Right renal pelvis (tissue), 4 donors: ENCODE measurements at regions not wholly inside any gene's neighbourhood (a gene's known extent, or its start where the extent isn't known, plus 50 kb on each side); places are given as distances from the start of the nearest gene placed in this dataset.

Experiments used
- DNase-seq, 4 donors: peaks; one replicate each; pipeline ENCODE4 v3.0.0-alpha.2; 2013; ENCODE audit warnings: low read depth in 4 of 4, low spot score in 3 of 4, missing footprints in 1 of 4

- DNase-seq, result no peak
These were observed 132.0 kb downstream of the RBFOX3 start for GRCh38 chr17:79478841-79479240.

- DNase-seq, result no peak
These were observed 132.8 kb downstream of the RBFOX3 start for GRCh38 chr17:79478051-79478461.

GRCh38 chr17:79476074-79476652, 134.7 kb downstream of the RBFOX3 start:
- no peak for DNase-seq

GRCh38 chr17:79473876-79474440, 136.9 kb downstream of the RBFOX3 start:
- no peak for DNase-seq

- no peak for DNase-seq
These were observed 137.6 kb downstream of the RBFOX3 start for GRCh38 chr17:79473111-79473875.

- DNase-seq, result no peak
These were observed 140.1 kb downstream of the RBFOX3 start for GRCh38 chr17:79470754-79471153.

GRCh38 chr17:79469646-79470045, 141.2 kb downstream of the RBFOX3 start:
- no peak for DNase-seq

GRCh38 chr17:79468183-79468944, 142.5 kb downstream of the RBFOX3 start:
- no peak for DNase-seq

GRCh38 chr17:79466562-79467350, 144.1 kb downstream of the RBFOX3 start:
- DNase-seq, result no peak

GRCh38 chr17:79465681-79466025, 145.2 kb downstream of the RBFOX3 start:
- no peak for DNase-seq

GRCh38 chr17:79465011-79465680, 145.7 kb downstream of the RBFOX3 start:
- DNase-seq, result no peak

GRCh38 chr17:79464318-79465010, 146.4 kb downstream of the RBFOX3 start:
- no peak for DNase-seq

- DNase-seq, result no peak
These were observed 147.2 kb downstream of the RBFOX3 start for GRCh38 chr17:79463421-79464317.

- DNase-seq, result no peak
These were observed 149.8 kb downstream of the RBFOX3 start for GRCh38 chr17:79461041-79461440.

- DNase-seq, result no peak
These were observed 151.0 kb downstream of the RBFOX3 start for GRCh38 chr17:79459846-79460245.

GRCh38 chr17:79459003-79459655, 151.7 kb downstream of the RBFOX3 start:
- DNase-seq, result no peak

GRCh38 chr17:79458356-79458755, 152.5 kb downstream of the RBFOX3 start:
- no peak for DNase-seq

- DNase-seq, result no peak
These were observed 153.0 kb downstream of the RBFOX3 start for GRCh38 chr17:79457889-79458288.
